ENCODE measurements at regions not wholly inside any gene's neighbourhood (a gene's known extent, or its start where the extent isn't known, plus 50 kb on each side); places are given as distances from the start of the nearest gene placed in this dataset.

GRCh38 chr6:56756219-56756789, 113.6 kb upstream of the DST start:
- TF ChIP-seq CTCF (IDR thresholded peaks at IDR 0.05; ENCODE audit: insufficient read depth, low read length, poor library complexity, severe bottlenecking) (no peak), EZH2phosphoT487 (conservative IDR thresholded peaks at IDR 0.05; ENCODE audit: low read length) (no peak)
